Natural killer cell (primary cell): ENCODE measurements at regions not wholly inside any gene's neighbourhood (a gene's known extent, or its start where the extent isn't known, plus 50 kb on each side); places are given as distances from the start of the nearest gene placed in this dataset.

ENCODE experiments used
- ATAC-seq, 3 donors: fragments of 150-1000 bp in 2 of 3; fragments of 200-7000 bp in 1 of 3; cut with Tn5 transposase; 1 replicate in 1 of 3; 2 replicates in 2 of 3; pipeline ENCODE4 v1.10.0; 2021; ENCODE audit warnings: mild to moderate bottlenecking in 2 of 3, moderate library complexity in 2 of 3
- DNase-seq, 2 donors: peaks; one replicate each; pipeline versions ENCODE4 v3.0.0 to v3.0.0-alpha.2; 2013 to 2021; ENCODE audit warnings: mixed read lengths in 1 of 2
- H3K27ac ChIP-seq: one replicate; pipeline ENCODE4 v1.5.1; 2013; ENCODE audit warnings: mild to moderate bottlenecking, low read length
- H3K27me3 ChIP-seq: one replicate; pipeline ENCODE4 v1.6.1; 2013; ENCODE audit warnings: low read length; ENCODE audit not compliant: control insufficient read depth, insufficient read depth
- H3K36me3 ChIP-seq: one replicate; pipeline ENCODE4 v1.6.1; 2013; ENCODE audit warnings: low read length; ENCODE audit not compliant: control insufficient read depth, insufficient read depth
- H3K4me1 ChIP-seq: one replicate; pipeline ENCODE4 v1.6.1; 2013; ENCODE audit warnings: low read length; ENCODE audit not compliant: control insufficient read depth, insufficient read depth
- H3K4me3 ChIP-seq: one replicate; pipeline ENCODE4 v1.5.1; 2013; ENCODE audit warnings: low read length
- H3K9me3 ChIP-seq: one replicate; pipeline ENCODE4 v1.6.1; 2013; ENCODE audit warnings: low read length; ENCODE audit not compliant: control insufficient read depth, insufficient read depth
- H3K27ac Mint-ChIP-seq, 2 donors: one replicate each; pipeline ENCODE4 v1.8.0; 2022; ENCODE audit warnings: mild to moderate bottlenecking in 2 of 2, mixed read lengths in 2 of 2, moderate library complexity in 1 of 2
- H3K27me3 Mint-ChIP-seq, 2 donors: one replicate each; pipeline ENCODE4 v1.8.0; 2022; ENCODE audit warnings: low read depth in 2 of 2, mixed read lengths in 2 of 2
- H3K36me3 Mint-ChIP-seq: one replicate; pipeline ENCODE4 v1.8.0; 2022; ENCODE audit warnings: mixed read lengths
- H3K4me1 Mint-ChIP-seq, 2 donors: one replicate each; pipeline ENCODE4 v1.8.0; 2022; ENCODE audit warnings: mixed read lengths in 2 of 2
- H3K4me3 Mint-ChIP-seq: one replicate; pipeline ENCODE4 v1.8.0; 2022; ENCODE audit warnings: mild to moderate bottlenecking, moderate library complexity, mixed read lengths
- H3K9me3 Mint-ChIP-seq, 2 donors: one replicate each; pipeline ENCODE4 v1.8.0; 2022; ENCODE audit warnings: mixed read lengths in 2 of 2
- CTCF ChIP-seq: fragments of 200-600 bp; IDR thresholded peaks from one replicate; pipeline ENCODE4 v1.8.0; 2022; ENCODE audit warnings: antibody characterized with exemption
- WGBS: methylation state at CpG from one replicate; pipeline ENCODE4 v1.1.7; 2013; ENCODE audit warnings: missing lambda C conversion rate; ENCODE audit not compliant: insufficient coverage; 5-methylcytosine and 5-hydroxymethylcytosine counted together
- intact Hi-C: fragments of 100-400 bp; cut with micrococcal nuclease; formaldehyde crosslinking; loops from one replicate; pipeline ENCODE4 v1.14.2; 2022

- ATAC-seq = no peak
- Mint-ChIP-seq H3K9me3 (peaks cover 3 to 14% of the 10 kb centered on the region in 2 donors), H3K4me3 (no peak overlapping the region), H3K36me3 (peaks cover 4% of the 10 kb centered on the region), H3K27ac (no peak overlapping the region), H3K27me3 (no peaks in the 10 kb centered on the region), H3K4me1 (no peaks in the 10 kb centered on the region)
- Histone ChIP-seq H3K4me1 (no peaks in the 10 kb centered on the region), H3K27ac (no peak overlapping the region), H3K36me3 (no peaks in the 10 kb centered on the region), H3K9me3 (no peaks in the 10 kb centered on the region), H3K27me3 (no peaks in the 10 kb centered on the region), H3K4me3 (no peak overlapping the region)
- TF ChIP-seq CTCF = no peak
- intact Hi-C loops = no loop called here
- 74% methylated on average over 3 of the region's 3 CpGs for WGBS
- DNase-seq = no peak
These were observed 386.0 kb upstream of the GRIN3A start for GRCh38 chr9:102124465-102124864.

- no peaks in the 10 kb centered on the region for H3K27me3 Mint-ChIP-seq
These were observed 376.1 kb upstream of the GRIN3A start for GRCh38 chr9:102114557-102114956.

GRCh38 chr9:102113191-102113590, 374.7 kb upstream of the GRIN3A start:
- no peak overlapping the region for H3K27ac ChIP-seq
- WGBS = no CpG with 5 or more reads among the region's 1 CpG
- H3K27me3 Mint-ChIP-seq = no peaks in the 10 kb centered on the region
- H3K9me3 ChIP-seq = peaks cover 5% of the 10 kb centered on the region
- no peak overlapping the region for H3K27ac Mint-ChIP-seq
- intact Hi-C loops = no loop called here
- DNase-seq (no peak), ATAC-seq (no peak)
- TF ChIP-seq CTCF = no peak
- H3K27me3 ChIP-seq = no peaks in the 10 kb centered on the region
- H3K4me1 Mint-ChIP-seq = no peaks in the 10 kb centered on the region
- H3K4me3 Mint-ChIP-seq = no peak overlapping the region
- no peak overlapping the region for H3K4me3 ChIP-seq
- peaks cover 14 to 19% of the 10 kb centered on the region in 2 donors for H3K9me3 Mint-ChIP-seq
- no peaks in the 10 kb centered on the region for H3K4me1 ChIP-seq
- H3K36me3 Mint-ChIP-seq = no peaks in the 10 kb centered on the region
- H3K36me3 ChIP-seq = no peaks in the 10 kb centered on the region

More at GRCh38 chr9:102114557-102114956, 376.1 kb upstream of the GRIN3A start:
- Histone ChIP-seq H3K4me3 (no peak overlapping the region), H3K36me3 (no peaks in the 10 kb centered on the region), H3K27ac (no peak overlapping the region), H3K4me1 (no peaks in the 10 kb centered on the region), H3K27me3 (no peaks in the 10 kb centered on the region), H3K9me3 (peaks cover 9% of the 10 kb centered on the region)
- intact Hi-C loops = no loop called here
- no peaks in the 10 kb centered on the region for H3K4me1 Mint-ChIP-seq
- no peak overlapping the region for H3K4me3 Mint-ChIP-seq
- ATAC-seq (no peak), DNase-seq (no peak)
- no peak for TF ChIP-seq CTCF
- no peaks in the 10 kb centered on the region for H3K36me3 Mint-ChIP-seq
- H3K9me3 Mint-ChIP-seq = peaks cover 15 to 17% of the 10 kb centered on the region in 2 donors
- no peak overlapping the region for H3K27ac Mint-ChIP-seq

- Mint-ChIP-seq H3K9me3 (peaks cover 12 to 19% of the 10 kb centered on the region in 2 donors), H3K4me1 (no peaks in the 10 kb centered on the region), H3K27ac (no peak overlapping the region), H3K36me3 (no peaks in the 10 kb centered on the region), H3K4me3 (no peak overlapping the region), H3K27me3 (no peaks in the 10 kb centered on the region)
- WGBS = 64% methylated on average over 1 of the region's 1 CpG
- DNase-seq = no peak
- no peak overlapping the region for H3K27ac ChIP-seq
- intact Hi-C loops = no loop called here
- no peaks in the 10 kb centered on the region for H3K4me1 ChIP-seq
- no peaks in the 10 kb centered on the region for H3K9me3 ChIP-seq
- no peaks in the 10 kb centered on the region for H3K36me3 ChIP-seq
- ATAC-seq = no peak
- TF ChIP-seq CTCF = no peak
- H3K4me3 ChIP-seq = no peak overlapping the region
- no peaks in the 10 kb centered on the region for H3K27me3 ChIP-seq
These were observed 368.0 kb upstream of the GRIN3A start for GRCh38 chr9:102106439-102106838.
